ENCODE measurements at regions not wholly inside any gene's neighbourhood (a gene's known extent, or its start where the extent isn't known, plus 50 kb on each side); places are given as distances from the start of the nearest gene placed in this dataset.

DNA sequence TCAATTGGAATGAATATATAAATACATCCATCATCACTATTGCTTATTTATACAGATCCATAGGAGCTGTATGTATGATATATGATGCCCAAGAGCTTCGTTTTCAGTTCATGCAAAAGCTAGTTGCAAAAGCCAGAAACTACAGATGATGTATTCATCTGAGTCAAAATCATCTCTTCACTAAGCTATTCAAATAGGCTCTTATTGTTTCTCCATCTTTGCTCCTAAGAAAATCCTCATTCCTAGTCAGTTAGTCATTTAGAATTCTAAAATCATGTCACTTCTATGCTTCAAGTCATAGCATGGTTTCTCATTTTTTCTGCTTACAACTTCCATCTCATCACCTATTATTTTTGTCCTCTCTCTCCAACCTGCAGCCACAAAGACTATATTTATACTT, 300.1 kb upstream of the TRAM1L1 start:
- TF ChIP-seq CTCF (IDR thresholded peaks at IDR 0.05; ENCODE audit: insufficient read depth, low read length) (no peak), POLR2AphosphoS5 (IDR thresholded peaks at IDR 0.05; ENCODE audit: low read depth) (no peak), GABPA (IDR thresholded peaks at IDR 0.05; ENCODE audit: low read depth) (no peak), REST (IDR thresholded peaks at IDR 0.05; ENCODE audit: insufficient replicate concordance, low read depth) (no peak), SPI1 (IDR thresholded peaks at IDR 0.05; ENCODE audit: borderline replicate concordance, low read depth) (no peak)
